Stimulated activated CD4-positive, alpha-beta T cell treated with anti-CD3 and anti-CD28 coated beads, Interleukin-2, amount 100 ng/mL, for 48 hours (primary cell): ENCODE measurements at regions not wholly inside any gene's neighbourhood (a gene's known extent, or its start where the extent isn't known, plus 50 kb on each side); places are given as distances from the start of the nearest gene placed in this dataset.
"Not testable (repeated sequence)": the region's sequence is repeated elsewhere in the genome, so short reads cannot be mapped to it uniquely, and the experiment has no call there.

Experiments used
- DNase-seq, 2 donors: peaks; one replicate each; pipeline ENCODE4 v3.0.0-alpha.2; 2020

DNA sequence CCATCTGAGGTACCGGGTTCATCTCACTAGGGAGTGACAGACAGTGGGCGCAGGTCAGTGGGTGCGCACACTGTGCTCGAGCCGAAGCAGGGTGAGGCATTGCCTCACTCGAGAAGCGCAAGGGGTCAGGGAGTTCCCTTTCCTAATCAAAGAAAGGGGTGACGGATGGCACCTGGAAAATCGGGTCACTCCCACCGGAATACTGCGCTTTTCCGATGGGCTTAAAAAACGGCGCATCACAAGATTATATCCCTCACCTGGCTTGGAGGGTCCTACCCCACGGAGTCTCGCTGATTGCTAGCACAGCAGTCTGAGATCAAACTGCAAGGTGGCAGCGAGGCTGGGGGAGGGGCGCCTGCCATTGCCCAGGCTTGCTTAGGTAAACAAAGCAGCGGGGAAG is 91.0 kb upstream of the SATB1 start:
- not testable (repeated sequence) for DNase-seq

DNA sequence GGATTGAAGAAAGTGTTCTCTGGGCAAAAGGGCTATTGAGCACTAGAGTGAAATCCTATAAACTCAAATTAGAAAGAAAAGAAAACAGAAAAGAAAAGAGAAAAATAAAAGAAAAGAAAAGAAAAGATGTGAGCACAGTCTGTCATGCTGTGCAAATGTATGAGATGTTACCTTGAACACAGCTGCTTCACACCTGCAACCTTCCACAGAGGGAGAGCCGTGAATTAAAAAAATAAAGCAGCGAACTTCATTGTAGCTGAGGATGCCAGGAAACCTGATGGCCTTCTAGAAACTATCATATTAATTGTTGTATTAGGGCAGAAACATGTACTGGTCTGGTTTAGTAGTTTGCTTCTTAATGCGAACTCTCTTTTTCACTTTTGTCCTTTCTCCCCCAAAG is 88.0 kb upstream of the SATB1 start:
- DNase-seq: no peak

DNA sequence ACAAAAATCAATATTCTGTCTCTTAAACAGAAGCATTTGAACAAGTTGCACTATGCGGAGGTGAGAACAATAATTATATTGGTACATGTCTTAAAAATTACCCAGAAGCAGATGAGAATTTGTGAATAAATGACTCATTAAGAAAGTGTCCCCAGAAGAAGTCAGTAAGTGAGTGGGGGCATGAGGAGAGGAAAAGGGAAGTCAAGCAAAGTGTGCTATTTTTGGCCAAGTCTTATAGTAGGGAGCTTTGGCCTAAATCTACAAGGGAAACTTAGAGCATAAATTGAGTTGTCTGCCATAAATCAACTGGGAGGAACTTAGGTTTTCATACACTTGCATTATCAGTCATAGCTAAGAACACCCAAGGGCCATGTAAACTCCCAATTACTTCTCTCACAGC is 86.9 kb upstream of the SATB1 start:
- no peak for DNase-seq

DNA sequence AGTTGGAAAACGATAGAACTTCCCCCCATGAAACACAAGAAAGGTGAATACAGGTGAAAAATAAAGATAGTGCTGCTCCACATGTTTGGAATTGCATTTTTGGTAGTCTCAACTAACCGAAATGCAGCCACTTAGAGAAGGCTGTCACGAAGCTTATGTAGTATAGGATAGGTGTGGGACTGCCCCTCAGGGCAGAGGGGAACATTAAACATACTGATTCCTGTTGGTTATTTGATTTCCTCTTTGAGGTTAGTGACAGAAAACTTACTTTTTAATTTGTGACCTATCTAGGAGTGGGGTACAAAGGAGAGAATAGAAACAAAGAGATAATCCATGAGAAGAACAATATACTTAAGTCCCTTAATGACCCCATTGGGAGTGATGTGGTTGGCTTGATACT is 85.8 kb upstream of the SATB1 start:
- DNase-seq: no peak

DNA sequence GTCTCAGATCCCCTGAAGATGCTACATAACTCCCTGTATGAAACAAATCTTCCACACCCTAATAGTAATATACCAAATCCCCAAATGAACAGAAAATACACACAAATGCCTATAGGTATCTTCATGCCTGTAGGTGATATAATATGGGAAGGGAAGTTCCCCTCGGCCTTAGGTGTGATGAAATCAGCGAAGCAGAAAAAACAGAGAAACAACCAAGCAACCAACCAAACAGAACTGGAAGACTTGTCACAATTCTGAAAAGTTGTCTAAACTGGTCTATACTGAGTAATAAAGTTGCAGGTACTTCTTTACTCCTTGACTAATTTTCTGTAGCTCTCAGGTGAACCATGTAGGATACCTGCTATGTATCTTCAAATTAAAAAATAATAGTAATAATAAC is 82.2 kb upstream of the SATB1 start:
- DNase-seq: no peak

DNA sequence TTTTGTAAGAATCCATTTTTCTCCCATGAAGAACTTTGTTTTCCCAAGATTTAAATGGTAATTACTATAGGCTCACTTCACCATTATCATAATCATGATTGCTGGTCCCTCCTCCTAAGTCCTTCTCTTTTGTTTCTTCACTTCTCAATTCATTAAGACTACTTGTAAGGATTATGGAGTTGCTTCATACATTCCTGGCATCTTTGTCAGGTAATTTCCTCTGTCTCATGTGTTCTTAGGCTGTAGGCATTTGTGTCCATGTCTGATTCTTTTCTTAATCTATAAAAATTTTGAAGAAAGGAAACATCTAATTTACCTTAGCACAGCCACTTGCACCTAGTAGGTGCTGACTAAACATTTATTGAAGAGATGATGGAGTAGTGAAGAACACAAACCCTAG is 79.9 kb upstream of the SATB1 start:
- DNase-seq: no peak

DNA sequence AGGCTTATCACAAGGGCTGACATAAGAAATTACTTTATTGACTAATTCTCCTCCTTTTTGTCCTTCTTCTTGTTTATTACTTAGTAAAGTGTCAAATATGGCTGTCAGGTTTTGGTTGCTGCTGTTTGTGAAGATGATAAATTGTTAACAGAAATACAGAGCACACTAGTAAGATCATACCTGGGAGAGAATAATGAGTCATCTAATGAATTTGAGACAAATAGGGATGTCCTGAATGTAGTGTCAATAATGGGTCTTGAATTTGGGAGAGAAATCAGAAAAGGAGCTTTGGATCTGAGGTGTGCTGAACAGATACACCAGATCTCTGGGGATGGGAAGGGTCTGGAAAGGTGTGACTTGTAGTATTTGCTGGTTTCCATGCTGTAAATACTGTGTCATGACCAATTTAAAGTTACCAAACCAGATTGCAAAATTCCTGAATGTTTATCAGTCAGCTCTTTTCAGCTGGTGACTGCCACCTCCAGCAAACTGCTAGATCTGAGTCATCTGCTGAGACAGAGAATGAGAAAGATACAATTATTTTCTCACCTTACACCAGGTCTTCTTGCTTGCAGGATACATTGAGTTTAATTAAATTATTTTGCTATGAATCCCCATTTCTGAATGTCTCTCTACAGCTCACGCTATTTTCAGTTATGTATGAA is 76.7 kb upstream of the SATB1 start:
- no peak for DNase-seq

DNA sequence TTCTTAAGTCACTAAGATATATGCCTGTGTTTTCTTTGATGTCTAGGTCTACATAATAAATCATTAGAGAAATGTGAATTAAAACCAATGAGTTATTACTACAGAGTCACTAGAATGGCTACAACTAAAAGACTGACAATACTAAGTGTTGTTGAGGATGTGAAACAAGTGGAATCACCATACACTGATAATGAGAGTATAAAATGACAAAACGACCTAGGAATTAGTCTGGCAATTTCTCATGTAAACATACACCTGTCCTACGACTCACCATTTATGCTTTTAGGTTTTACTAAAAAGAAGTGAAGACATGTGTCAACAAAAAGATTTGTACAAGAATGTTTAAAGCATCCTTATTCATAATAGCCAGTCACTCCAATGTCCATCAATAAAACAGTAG is 75.2 kb upstream of the SATB1 start:
- DNase-seq: no peak

DNA sequence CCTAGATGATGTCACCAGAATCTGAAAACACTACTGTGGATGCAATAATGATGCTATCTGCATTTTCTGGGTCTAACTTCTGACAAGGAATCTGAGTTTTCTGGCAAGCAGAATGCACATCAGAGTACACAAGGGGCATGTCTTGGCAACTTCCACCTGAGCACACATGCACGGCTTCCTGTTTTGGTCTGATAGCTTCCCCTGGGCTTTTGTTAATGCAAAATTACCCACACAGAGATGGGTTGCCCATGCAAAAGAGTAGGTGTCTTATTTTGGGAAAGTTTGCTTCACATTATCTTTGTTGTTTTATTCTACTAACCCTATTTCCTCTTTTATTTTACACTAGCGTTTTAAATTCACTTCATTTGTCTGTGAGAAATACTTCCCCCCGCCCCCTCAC is 74.2 kb upstream of the SATB1 start:
- no peak for DNase-seq

DNA sequence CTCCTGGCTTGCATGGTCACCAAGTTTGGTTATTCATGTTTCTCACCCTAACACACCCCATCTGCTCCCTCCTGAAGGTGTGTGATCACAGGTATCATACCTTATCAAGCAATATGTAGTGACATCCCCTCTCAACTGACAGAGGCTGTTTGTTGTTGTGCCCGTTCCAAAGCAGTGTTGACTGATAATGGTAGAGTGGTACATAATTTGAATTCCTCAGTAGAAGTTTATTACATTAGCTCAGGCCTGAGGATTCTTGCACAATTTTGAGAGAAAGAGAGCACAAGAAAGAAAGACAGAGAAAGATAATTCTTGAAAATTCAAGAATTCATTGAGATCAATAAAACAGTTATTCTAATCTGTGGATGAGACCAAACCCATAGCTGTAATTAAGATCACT is 69.1 kb upstream of the SATB1 start:
- no peak for DNase-seq

DNA sequence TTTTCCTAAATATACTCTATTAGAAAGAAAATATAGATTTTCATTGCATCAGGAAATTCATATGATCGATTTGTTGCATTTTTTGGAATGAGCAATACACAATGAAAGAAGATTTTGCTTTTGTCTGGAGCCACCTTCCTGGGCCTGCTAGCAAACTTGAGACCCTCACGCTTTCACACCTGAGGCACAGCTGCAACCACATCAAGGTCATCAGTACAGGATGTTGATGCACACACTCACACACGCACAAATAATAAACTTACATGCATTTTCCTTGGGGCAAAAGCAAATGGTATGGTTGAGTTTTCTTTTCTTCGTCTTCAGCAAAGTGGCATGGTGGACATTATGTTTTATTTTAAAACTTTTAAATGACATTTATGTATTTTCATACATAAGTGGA is 64.8 kb upstream of the SATB1 start:
- DNase-seq: no peak

DNA sequence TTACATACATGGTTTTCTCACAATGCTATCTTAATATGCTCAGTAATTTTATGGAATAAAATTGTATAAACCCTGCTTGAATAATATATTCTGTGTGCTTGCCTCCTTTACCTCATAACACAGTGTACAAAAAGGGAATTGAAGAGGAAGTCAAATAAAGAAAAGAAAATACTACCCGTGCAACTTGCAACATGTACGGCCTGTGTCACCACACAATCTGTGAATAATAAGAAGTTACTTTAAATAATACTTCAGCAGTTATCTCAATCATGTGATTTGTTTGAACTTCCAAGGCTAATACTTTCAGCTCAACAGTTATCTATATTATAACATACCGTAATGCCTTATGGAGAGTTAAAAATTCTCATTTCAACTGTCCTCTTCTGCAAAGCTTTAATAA is 58.1 kb upstream of the SATB1 start:
- DNase-seq: no peak

DNA sequence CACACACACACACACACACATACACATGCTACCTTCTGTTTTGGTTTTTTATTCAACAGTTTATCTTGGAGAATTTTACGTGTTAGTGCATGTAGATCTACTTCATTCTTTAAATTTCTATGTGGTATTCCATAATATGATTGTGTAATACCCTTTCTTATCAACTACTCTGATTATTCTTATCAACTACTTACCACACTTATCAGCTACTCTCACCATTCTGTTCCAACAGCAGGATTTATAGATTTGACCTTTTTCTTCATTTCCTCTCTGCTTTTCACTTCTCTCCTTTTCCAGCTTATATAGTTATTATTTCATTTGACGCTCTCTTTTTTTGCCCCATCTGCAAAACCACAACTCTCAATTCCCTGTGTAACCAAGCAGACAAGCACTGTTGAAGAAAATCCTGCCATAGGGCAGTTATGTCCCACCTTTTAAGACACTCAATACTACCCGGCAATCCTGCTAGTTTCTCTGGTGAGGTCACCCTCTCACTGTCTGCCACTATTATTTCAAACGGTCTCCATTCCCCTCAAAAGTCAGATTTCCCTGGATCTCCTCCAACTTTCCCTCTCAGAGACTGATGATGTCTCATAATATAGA is 56.9 kb upstream of the SATB1 start:
- DNase-seq: no peak

DNA sequence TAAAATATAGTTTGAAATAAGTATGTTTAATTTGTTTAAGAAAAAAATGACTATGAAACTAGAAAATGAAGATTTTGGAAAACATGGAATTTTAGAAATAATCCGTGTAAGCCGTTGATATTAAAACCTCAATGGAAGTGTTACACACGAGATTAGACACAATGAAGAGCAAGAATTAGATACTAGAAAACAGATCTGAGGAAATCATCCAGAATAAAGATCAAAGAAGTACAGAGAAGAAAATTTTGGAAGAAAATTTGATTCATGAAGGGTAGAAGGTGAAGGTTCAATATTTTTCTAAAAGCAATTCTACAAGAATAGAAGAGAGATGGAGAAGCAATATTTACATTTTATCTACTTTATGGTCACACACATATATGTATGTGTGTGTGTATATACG is 52.5 kb upstream of the SATB1 start:
- DNase-seq: no peak
